Keratinocyte (primary cell): ENCODE measurements at regions not wholly inside any gene's neighbourhood (a gene's known extent, or its start where the extent isn't known, plus 50 kb on each side); places are given as distances from the start of the nearest gene placed in this dataset.

Source experiments
- DNase-seq: peaks from one replicate; pipeline ENCODE4 v3.0.0-alpha.2; 2011; ENCODE audit warnings: low read depth, missing footprints, low spot score
- FAIRE-seq: peaks from 2 replicates; lab custom pipeline; 2011; peaks lifted over from hg19 to GRCh38; lab: Jason Lieb, UNC
- H2AFZ ChIP-seq: 2 replicates; pipeline ENCODE4 v1.6.0; 2012; ENCODE audit warnings: low read length, control low read depth, inconsistent platforms; ENCODE audit not compliant: control insufficient read depth
- H3K27ac ChIP-seq: 2 replicates; pipeline ENCODE4 v1.5.1; 2011; ENCODE audit warnings: low read length; ENCODE audit not compliant: control insufficient read depth, insufficient read depth
- H3K27me3 ChIP-seq: 3 replicates; pipeline ENCODE4 v1.6.0; 2011; ENCODE audit warnings: low read length; ENCODE audit not compliant: control insufficient read depth, insufficient read depth; ENCODE audit errors: extremely low read depth
- H3K36me3 ChIP-seq, 2 experiments: 2 replicates in 1 of 2; 3 replicates in 1 of 2; pipeline ENCODE4 v1.5.1; 2011; ENCODE audit warnings: low read length in 2 of 2, mild to moderate bottlenecking in 1 of 2; ENCODE audit not compliant: control insufficient read depth in 2 of 2, insufficient read depth in 2 of 2; ENCODE audit errors: extremely low read depth in 1 of 2
- H3K4me1 ChIP-seq: 3 replicates; pipeline ENCODE4 v1.5.1; 2011; ENCODE audit warnings: low read length; ENCODE audit not compliant: control insufficient read depth, insufficient read depth; ENCODE audit errors: extremely low read depth
- H3K4me2 ChIP-seq: 3 replicates; pipeline ENCODE4 v1.6.0; 2011; ENCODE audit warnings: low read depth, low read length; ENCODE audit not compliant: control insufficient read depth, insufficient read depth; ENCODE audit errors: extremely low read depth
- H3K4me3 ChIP-seq, 3 experiments: fragments of 200-600 bp in 1 of 3; sonication (generic) in 1 of 3; 2 replicates in 2 of 3; 3 replicates in 1 of 3; pipeline ENCODE4 v1.5.1; 2011 to 2016; ENCODE audit warnings: low read length in 3 of 3, mild to moderate bottlenecking in 3 of 3, control low read depth in 2 of 3, inconsistent platforms in 1 of 3, low read depth in 1 of 3, mixed read lengths in 1 of 3, mixed run types in 1 of 3, moderate library complexity in 1 of 3; ENCODE audit not compliant: control insufficient read depth in 2 of 3, insufficient read depth in 2 of 3; ENCODE audit errors: extremely low read depth in 1 of 3
- H3K79me2 ChIP-seq: 2 replicates; pipeline ENCODE4 v1.6.0; 2012; ENCODE audit warnings: low read length; ENCODE audit not compliant: control insufficient read depth, insufficient read depth
- H3K9ac ChIP-seq: 3 replicates; pipeline ENCODE4 v1.6.0; 2011; ENCODE audit warnings: low read length; ENCODE audit not compliant: control insufficient read depth, insufficient read depth; ENCODE audit errors: extremely low read depth
- H3K9me1 ChIP-seq: 3 replicates; pipeline ENCODE4 v1.6.0; 2011; ENCODE audit warnings: low read length; ENCODE audit not compliant: control insufficient read depth, insufficient read depth; ENCODE audit errors: extremely low read depth
- H3K9me3 ChIP-seq: 2 replicates; pipeline ENCODE4 v1.5.1; 2012; ENCODE audit warnings: low read depth, low read length; ENCODE audit not compliant: control insufficient read depth
- H4K20me1 ChIP-seq: 3 replicates; pipeline ENCODE4 v1.6.0; 2011; ENCODE audit warnings: low read length; ENCODE audit not compliant: control insufficient read depth, insufficient read depth; ENCODE audit errors: extremely low read depth
- CTCF ChIP-seq, 3 experiments: IDR thresholded peaks in 1 of 3; conservative IDR thresholded peaks in 1 of 3; optimal IDR thresholded peaks in 1 of 3; 2 replicates in 2 of 3; 3 replicates in 1 of 3; pipeline versions ENCODE3 to v1.5.1; 2011; ENCODE audit warnings: low read length in 3 of 3, mild to moderate bottlenecking in 3 of 3, moderate library complexity in 2 of 3, control low read depth in 1 of 3, inconsistent platforms in 1 of 3; ENCODE audit not compliant: insufficient read depth in 2 of 3; ENCODE audit errors: extremely low read depth in 1 of 3
- EZH2 ChIP-seq: IDR thresholded peaks from one replicate; pipeline ENCODE4 v1.6.1; 2012; ENCODE audit warnings: inconsistent platforms, mild to moderate bottlenecking, low read length, moderate library complexity
- dilution Hi-C: fragments of 300-500 bp; cut with MboI; formaldehyde crosslinking; loops from one replicate; pipeline ENCODE4 v1.7.0; 2020; ENCODE audit warnings: low sequenced_read_pairs; ENCODE audit not compliant: extremely low pct_ligation_motif_present

DNA sequence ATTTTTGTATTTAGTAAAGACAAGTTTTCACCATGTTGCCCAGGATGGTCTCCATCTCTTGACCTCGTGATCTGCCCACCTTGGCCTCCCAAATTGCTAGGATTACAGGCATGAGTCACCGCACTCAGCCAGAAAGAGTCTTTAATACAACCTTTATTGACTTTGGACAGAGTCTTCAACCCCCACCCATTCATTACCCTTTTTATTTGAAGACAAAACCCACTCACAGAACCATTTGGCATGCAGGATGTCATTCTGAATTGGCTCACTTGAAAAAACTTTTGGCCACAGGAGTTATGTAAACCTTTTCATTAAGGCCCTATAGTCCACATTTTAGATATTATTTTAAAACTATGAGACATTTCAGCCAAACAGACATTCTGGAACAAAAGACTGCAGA is 217.9 kb upstream of the RND3 start:
- no peak for FAIRE-seq
- H3K9me3 ChIP-seq: no peaks in the 10 kb centered on the region
- TF ChIP-seq EZH2 (no peak), CTCF (optimal IDR thresholded peaks at IDR 0.05 in 1 of 3, IDR thresholded peaks at IDR 0.05 in 1 of 3, conservative IDR thresholded peaks at IDR 0.05 in 1 of 3; ENCODE audit: extremely low read depth in 1 of 3, insufficient read depth in 2 of 3, low read length in 3 of 3) (no peak)
- H3K4me3 ChIP-seq: no peak overlapping the region
- H3K4me2 ChIP-seq: no peak overlapping the region
- no peaks in the 10 kb centered on the region for H3K79me2 ChIP-seq
- no peak overlapping the region for H3K9ac ChIP-seq
- H4K20me1 ChIP-seq: no peaks in the 10 kb centered on the region
- H3K4me1 ChIP-seq: peaks cover 4% of the 10 kb centered on the region
- dilution Hi-C loops: no loop called here
- H2AFZ ChIP-seq: no peak overlapping the region
- H3K27me3 ChIP-seq: no peaks in the 10 kb centered on the region
- no peak for DNase-seq
- H3K27ac ChIP-seq: no peak overlapping the region
- no peaks in the 10 kb centered on the region for H3K36me3 ChIP-seq
- H3K9me1 ChIP-seq: no peaks in the 10 kb centered on the region

DNA sequence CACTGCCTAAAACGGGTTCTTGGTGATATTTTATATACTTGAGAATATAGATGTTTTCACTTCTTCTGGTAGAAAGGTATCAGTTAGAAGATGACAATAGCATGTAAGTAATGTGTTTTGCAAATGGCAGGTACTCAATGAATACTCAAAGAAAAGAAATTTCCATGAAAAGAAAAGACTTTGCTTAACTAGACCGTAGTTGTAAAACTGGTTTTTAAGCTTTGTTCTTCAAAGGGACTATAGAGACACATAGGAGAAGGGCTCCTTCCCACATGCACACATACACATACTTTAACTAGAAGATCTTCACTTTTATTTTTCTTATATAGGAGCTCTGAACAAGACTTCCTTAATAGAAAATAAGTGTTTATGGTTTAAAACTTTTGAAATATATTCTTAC is 215.3 kb upstream of the RND3 start:
- FAIRE-seq: no peak

More for the DNA sequence above, 215.3 kb upstream of the RND3 start:
- no peak overlapping the region for H3K9ac ChIP-seq
- H3K4me1 ChIP-seq: peaks cover 4% of the 10 kb centered on the region
- no peaks in the 10 kb centered on the region for H3K27me3 ChIP-seq
- H4K20me1 ChIP-seq: no peaks in the 10 kb centered on the region
- no peaks in the 10 kb centered on the region for H3K36me3 ChIP-seq
- no peak for DNase-seq
- TF ChIP-seq CTCF (optimal IDR thresholded peaks at IDR 0.05 in 1 of 3, IDR thresholded peaks at IDR 0.05 in 1 of 3, conservative IDR thresholded peaks at IDR 0.05 in 1 of 3; ENCODE audit: extremely low read depth in 1 of 3, insufficient read depth in 2 of 3, low read length in 3 of 3) (no peak), EZH2 (no peak)
- no peak overlapping the region for H2AFZ ChIP-seq
- no peaks in the 10 kb centered on the region for H3K9me3 ChIP-seq
- no peak overlapping the region for H3K27ac ChIP-seq
- no peak overlapping the region for H3K4me3 ChIP-seq
- H3K4me2 ChIP-seq: no peak overlapping the region
- dilution Hi-C loops: no loop called here
- no peaks in the 10 kb centered on the region for H3K79me2 ChIP-seq
- H3K9me1 ChIP-seq: no peaks in the 10 kb centered on the region
